ENCODE measurements at regions not wholly inside any gene's neighbourhood (a gene's known extent, or its start where the extent isn't known, plus 50 kb on each side); places are given as distances from the start of the nearest gene placed in this dataset.

DNA sequence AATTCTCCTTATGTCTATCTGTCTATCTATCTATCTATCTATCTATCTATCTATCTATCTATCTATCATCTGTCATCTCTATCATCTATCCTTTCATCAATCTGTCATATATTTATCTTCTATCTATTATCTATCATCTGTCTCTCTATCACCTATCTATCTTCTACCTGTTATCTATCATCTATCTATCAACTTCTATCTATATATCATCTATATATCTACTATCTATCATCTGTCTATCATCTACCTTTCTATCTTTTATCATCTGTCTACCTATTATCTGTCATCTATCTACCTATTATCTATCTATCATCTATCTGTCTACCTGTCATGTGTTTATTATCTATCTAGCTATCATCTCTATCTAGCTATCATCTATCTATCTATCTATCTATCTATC lies 124.7 kb upstream of the C1orf174 start:
- TF ChIP-seq ZNF274 (IDR thresholded peaks at IDR 0.05; ENCODE audit: low read depth, low read length) (no peak), YY1 (IDR thresholded peaks at IDR 0.05; ENCODE audit: insufficient read depth, insufficient read length) (no peak)

Data from NT2/D1 (cell line).